MM.1S (cell line): ENCODE measurements at regions not wholly inside any gene's neighbourhood (a gene's known extent, or its start where the extent isn't known, plus 50 kb on each side); places are given as distances from the start of the nearest gene placed in this dataset.

ENCODE experiments used
- DNase-seq: peaks from one replicate; pipeline ENCODE4 v3.0.0-alpha.2; 2015
- H2AFZ ChIP-seq: fragments of 300-600 bp; sonication (generic); 2 replicates; pipeline ENCODE4 v1.6.0; 2016; ENCODE audit warnings: antibody characterized with exemption, low read length
- H3F3A ChIP-seq: fragments of 300-600 bp; sonication (generic); 2 replicates; pipeline ENCODE4 v1.6.1; 2016; ENCODE audit warnings: mild to moderate bottlenecking, antibody characterized with exemption, low read length, moderate library complexity, mixed read lengths; ENCODE audit not compliant: insufficient read depth
- H3K27ac ChIP-seq: fragments of 300-600 bp; sonication (generic); 2 replicates; pipeline ENCODE4 v1.5.1; 2016; ENCODE audit warnings: mild to moderate bottlenecking, low read length
- H3K27me3 ChIP-seq: fragments of 300-600 bp; sonication (generic); replicated peaks from 2 replicates; pipeline ENCODE4 v1.6.0; 2016; ENCODE audit warnings: low read length; ENCODE audit not compliant: insufficient read depth
- H3K36me3 ChIP-seq: fragments of 300-600 bp; sonication (generic); replicated peaks from 2 replicates; pipeline ENCODE4 v1.6.1; 2016; ENCODE audit warnings: mild to moderate bottlenecking, low read length, mixed read lengths; ENCODE audit not compliant: insufficient read depth
- H3K4me1 ChIP-seq: fragments of 300-600 bp; sonication (generic); 2 replicates; pipeline ENCODE4 v1.6.1; 2016; ENCODE audit warnings: low read length, mixed read lengths
- H3K4me2 ChIP-seq: fragments of 300-600 bp; sonication (generic); 2 replicates; pipeline ENCODE4 v1.6.0; 2016; ENCODE audit warnings: low read depth, low read length
- H3K4me3 ChIP-seq: fragments of 300-600 bp; sonication (generic); 2 replicates; pipeline ENCODE4 v1.5.1; 2016; ENCODE audit warnings: low read length, mixed read lengths
- H3K79me2 ChIP-seq: fragments of 300-600 bp; sonication (generic); 2 replicates; pipeline ENCODE4 v1.6.1; 2016; ENCODE audit warnings: mixed run types, low read length, mixed read lengths
- H3K9ac ChIP-seq: fragments of 300-600 bp; sonication (generic); 2 replicates; pipeline ENCODE4 v1.6.1; 2016; ENCODE audit warnings: low read length, mixed read lengths
- H3K9me2 ChIP-seq: fragments of 300-600 bp; sonication (generic); replicated peaks from 2 replicates; pipeline ENCODE4 v1.6.1; 2016; ENCODE audit warnings: mild to moderate bottlenecking, low read length, mixed read lengths; ENCODE audit not compliant: insufficient read depth
- H3K9me3 ChIP-seq: fragments of 300-600 bp; sonication (generic); replicated peaks from 2 replicates; pipeline ENCODE4 v1.6.1; 2016; ENCODE audit warnings: mild to moderate bottlenecking, low read length, mixed read lengths; ENCODE audit not compliant: insufficient read depth
- H4K20me1 ChIP-seq: fragments of 300-600 bp; sonication (generic); 2 replicates; pipeline ENCODE4 v1.6.1; 2016; ENCODE audit warnings: mild to moderate bottlenecking, low read length, moderate library complexity, mixed read lengths; ENCODE audit not compliant: insufficient read depth
- CTCF ChIP-seq: fragments of 300-600 bp; sonication (generic); IDR thresholded peaks from 2 replicates; pipeline ENCODE4 v1.5.1; 2016; ENCODE audit warnings: antibody characterized with exemption, low read length, mixed read lengths
- EZH2 ChIP-seq: fragments of 300-600 bp; sonication (generic); optimal IDR thresholded peaks from 2 replicates; pipeline ENCODE3; 2017; ENCODE audit warnings: low read depth, mild to moderate bottlenecking, antibody characterized with exemption, low read length, mixed read lengths
- EZH2phosphoT487 ChIP-seq: fragments of 300-600 bp; sonication (generic); IDR thresholded peaks from 2 replicates; pipeline ENCODE4 v1.6.1; 2018; ENCODE audit warnings: antibody characterized with exemption, low read length

- H3K36me3 ChIP-seq, result no peaks in the 10 kb centered on the region
- H3F3A ChIP-seq, result no peaks in the 10 kb centered on the region
- no peak for DNase-seq
- no peak overlapping the region for H3K4me2 ChIP-seq
- no peaks in the 10 kb centered on the region for H3K79me2 ChIP-seq
- no peaks in the 10 kb centered on the region for H3K9me2 ChIP-seq
- H3K27me3 ChIP-seq, result no peaks in the 10 kb centered on the region
- no peaks in the 10 kb centered on the region for H3K9me3 ChIP-seq
- no peak overlapping the region for H3K4me3 ChIP-seq
- H4K20me1 ChIP-seq, result no peaks in the 10 kb centered on the region
- TF ChIP-seq CTCF (no peak), EZH2 (no peak), EZH2phosphoT487 (no peak)
- no peak overlapping the region for H3K9ac ChIP-seq
- no peak overlapping the region for H3K27ac ChIP-seq
- no peaks in the 10 kb centered on the region for H3K4me1 ChIP-seq
- H2AFZ ChIP-seq, result no peak overlapping the region
These were observed 823.0 kb downstream of the TAF11L14 start for GRCh38 chr5:18457255-18457654.

GRCh38 chr5:18461766-18462165, 827.5 kb downstream of the TAF11L14 start:
- TF ChIP-seq EZH2phosphoT487, result no peak
- no peak for TF ChIP-seq CTCF
- no peak for TF ChIP-seq EZH2
- no peak overlapping the region for H3K27ac ChIP-seq
- H3K4me1 ChIP-seq, result no peaks in the 10 kb centered on the region
- no peak for DNase-seq
- H3K9me2 ChIP-seq, result no peaks in the 10 kb centered on the region
- no peaks in the 10 kb centered on the region for H3K9me3 ChIP-seq
- no peak overlapping the region for H3K4me2 ChIP-seq
- no peak overlapping the region for H3K4me3 ChIP-seq
- H3K36me3 ChIP-seq, result no peaks in the 10 kb centered on the region
- no peak overlapping the region for H3K9ac ChIP-seq
- no peak overlapping the region for H2AFZ ChIP-seq
- no peaks in the 10 kb centered on the region for H3F3A ChIP-seq
- no peaks in the 10 kb centered on the region for H3K27me3 ChIP-seq
- H3K79me2 ChIP-seq, result no peaks in the 10 kb centered on the region
- no peaks in the 10 kb centered on the region for H4K20me1 ChIP-seq

- TF ChIP-seq CTCF, result peak; percentile 83
- TF ChIP-seq EZH2, result no peak
- H3K4me1 ChIP-seq, result no peaks in the 10 kb centered on the region
- H3K36me3 ChIP-seq, result no peaks in the 10 kb centered on the region
- no peak overlapping the region for H3K4me3 ChIP-seq
- H3K9ac ChIP-seq, result no peak overlapping the region
- no peaks in the 10 kb centered on the region for H3K9me3 ChIP-seq
- no peaks in the 10 kb centered on the region for H3F3A ChIP-seq
- H2AFZ ChIP-seq, result no peak overlapping the region
- no peaks in the 10 kb centered on the region for H3K9me2 ChIP-seq
- DNase-seq, result peak; percentile 62
- no peaks in the 10 kb centered on the region for H4K20me1 ChIP-seq
- no peak overlapping the region for H3K4me2 ChIP-seq
- H3K27ac ChIP-seq, result no peak overlapping the region
- H3K27me3 ChIP-seq, result no peaks in the 10 kb centered on the region
- no peaks in the 10 kb centered on the region for H3K79me2 ChIP-seq
These were observed 831.8 kb downstream of the TAF11L14 start for GRCh38 chr5:18465833-18466681.
